H9 (cell line): ENCODE measurements at regions not wholly inside any gene's neighbourhood (a gene's known extent, or its start where the extent isn't known, plus 50 kb on each side); places are given as distances from the start of the nearest gene placed in this dataset.

Source experiments
- DNase-seq: peaks from one replicate; pipeline ENCODE4 v3.0.0-alpha.2; 2017
- H2AFZ ChIP-seq: one replicate; pipeline ENCODE4 v1.6.1; 2013; ENCODE audit warnings: mild to moderate bottlenecking, low read length, control low read depth, moderate library complexity
- H2AK5ac ChIP-seq: 2 replicates; pipeline ENCODE4 v1.6.1; 2013; ENCODE audit warnings: low read length, control low read depth, mixed read lengths; ENCODE audit not compliant: insufficient read length
- H2BK120ac ChIP-seq: one replicate; pipeline ENCODE4 v1.6.1; 2013; ENCODE audit warnings: low read depth, mild to moderate bottlenecking, low read length, control low read depth, inconsistent platforms; ENCODE audit not compliant: poor library complexity, severe bottlenecking
- H2BK12ac ChIP-seq: 2 replicates; pipeline ENCODE4 v1.6.1; 2013; ENCODE audit warnings: low read length, control low read depth, mixed read lengths, low read depth; ENCODE audit not compliant: insufficient read length
- H2BK15ac ChIP-seq: 2 replicates; pipeline ENCODE4 v1.6.1; 2013; ENCODE audit warnings: low read depth, low read length, control low read depth
- H2BK20ac ChIP-seq: one replicate; pipeline ENCODE4 v1.6.1; 2013; ENCODE audit warnings: low read depth, mild to moderate bottlenecking, low read length, control low read depth, inconsistent platforms; ENCODE audit not compliant: poor library complexity, severe bottlenecking
- H2BK5ac ChIP-seq: 2 replicates; pipeline ENCODE4 v1.6.1; 2013; ENCODE audit warnings: low read length, control low read depth, mixed read lengths; ENCODE audit not compliant: insufficient read length
- H3K14ac ChIP-seq: 2 replicates; pipeline ENCODE4 v1.6.1; 2013; ENCODE audit warnings: low read length, control low read depth; ENCODE audit not compliant: insufficient read depth
- H3K18ac ChIP-seq: 2 replicates; pipeline ENCODE4 v1.6.1; 2013; ENCODE audit warnings: low read depth, mild to moderate bottlenecking, mixed read lengths, low read length, control low read depth; ENCODE audit not compliant: insufficient read length
- H3K23ac ChIP-seq: 2 replicates; pipeline ENCODE4 v1.6.1; 2013; ENCODE audit warnings: low read length, control low read depth, mixed read lengths, low read depth; ENCODE audit not compliant: insufficient read length
- H3K23me2 ChIP-seq: 2 replicates; pipeline ENCODE4 v1.6.1; 2013; ENCODE audit warnings: low read depth, mild to moderate bottlenecking, mixed read lengths, low read length, control low read depth; ENCODE audit not compliant: insufficient read length, poor library complexity, severe bottlenecking
- H3K27ac ChIP-seq: 2 replicates; pipeline ENCODE4 v1.5.1; 2013; ENCODE audit warnings: low read length, control low read depth, mixed read lengths, low read depth; ENCODE audit not compliant: insufficient read length
- H3K27me3 ChIP-seq: 2 replicates; pipeline ENCODE4 v1.6.1; 2013; ENCODE audit warnings: low read length, control low read depth, inconsistent platforms; ENCODE audit not compliant: insufficient read depth
- H3K4ac ChIP-seq: 2 replicates; pipeline ENCODE4 v1.6.1; 2013; ENCODE audit warnings: low read depth, mild to moderate bottlenecking, control low read depth, inconsistent platforms, low read length, moderate library complexity
- H3K4me1 ChIP-seq: 2 replicates; pipeline ENCODE4 v1.6.1; 2013; ENCODE audit warnings: low read length, control low read depth, inconsistent platforms; ENCODE audit not compliant: insufficient read depth
- H3K4me2 ChIP-seq: 2 replicates; pipeline ENCODE4 v1.6.1; 2013; ENCODE audit warnings: low read length, control low read depth, mixed read lengths; ENCODE audit not compliant: insufficient read length, insufficient read depth
- H3K56ac ChIP-seq: 2 replicates; pipeline ENCODE4 v1.6.1; 2013; ENCODE audit warnings: low read depth, mild to moderate bottlenecking, mixed read lengths, low read length, control low read depth; ENCODE audit not compliant: insufficient read length
- H3K79me1 ChIP-seq: 2 replicates; pipeline ENCODE4 v1.6.1; 2013; ENCODE audit warnings: low read depth, mild to moderate bottlenecking, moderate library complexity, low read length, control low read depth, inconsistent platforms; ENCODE audit not compliant: insufficient read depth, poor library complexity, severe bottlenecking
- H3K79me2 ChIP-seq: 2 replicates; pipeline ENCODE4 v1.6.1; 2013; ENCODE audit warnings: low read length, control low read depth, inconsistent platforms; ENCODE audit not compliant: insufficient read depth
- H3K9ac ChIP-seq: 2 replicates; pipeline ENCODE4 v1.6.1; 2013; ENCODE audit warnings: low read length, control low read depth, mixed read lengths; ENCODE audit not compliant: insufficient read length; ENCODE audit errors: extremely low read depth
- H3K9me3 ChIP-seq: one replicate; pipeline ENCODE4 v1.6.1; 2013; ENCODE audit warnings: low read depth, low read length, inconsistent platforms; ENCODE audit not compliant: control insufficient read depth
- H3T11ph ChIP-seq: one replicate; pipeline ENCODE4 v1.6.1; 2013; ENCODE audit warnings: mild to moderate bottlenecking, low read length, control low read depth, inconsistent platforms
- H4K20me1 ChIP-seq: one replicate; pipeline ENCODE4 v1.6.1; 2013; ENCODE audit not compliant: control insufficient read depth, insufficient read length, insufficient read depth
- H4K5ac ChIP-seq: 2 replicates; pipeline ENCODE4 v1.6.1; 2013; ENCODE audit warnings: low read depth, mild to moderate bottlenecking, mixed read lengths, low read length, control low read depth; ENCODE audit not compliant: insufficient read length
- H4K8ac ChIP-seq: replicated peaks from 2 replicates; pipeline ENCODE4 v1.6.1; 2013; ENCODE audit warnings: low read length, control low read depth, mixed read lengths, low read depth; ENCODE audit not compliant: insufficient read length
- H4K91ac ChIP-seq: 2 replicates; pipeline ENCODE4 v1.6.1; 2013; ENCODE audit warnings: low read depth, mild to moderate bottlenecking, moderate library complexity, mixed read lengths, low read length, control low read depth; ENCODE audit not compliant: insufficient read length
- H3K27ac Mint-ChIP-seq, 3 experiments: 2 replicates in 2 of 3; 3 replicates in 1 of 3; pipeline ENCODE4 v1.8.0; 2020 to 2021; ENCODE audit warnings: mixed read lengths in 3 of 3, mild to moderate bottlenecking in 1 of 3, moderate library complexity in 1 of 3
- H3K27me3 Mint-ChIP-seq: 2 replicates; pipeline ENCODE4 v1.8.0; 2021; ENCODE audit warnings: low read depth, mild to moderate bottlenecking, moderate library complexity, mixed read lengths
- H3K36me3 Mint-ChIP-seq, 3 experiments: 2 replicates in 2 of 3; 3 replicates in 1 of 3; pipeline ENCODE4 v1.8.0; 2020 to 2021; ENCODE audit warnings: low read depth in 3 of 3, mixed read lengths in 3 of 3; ENCODE audit not compliant: insufficient read depth in 1 of 3
- H3K4me1 Mint-ChIP-seq, 2 experiments: 2 replicates each; pipeline ENCODE4 v1.8.0; 2020; ENCODE audit warnings: mixed read lengths in 2 of 2
- H3K4me3 Mint-ChIP-seq, 2 experiments: 2 replicates in 1 of 2; 3 replicates in 1 of 2; pipeline ENCODE4 v1.8.0; 2020 to 2021; ENCODE audit warnings: mild to moderate bottlenecking in 2 of 2, mixed read lengths in 2 of 2, moderate library complexity in 1 of 2
- H3K9me3 Mint-ChIP-seq, 2 experiments: 2 replicates in 1 of 2; 3 replicates in 1 of 2; pipeline ENCODE4 v1.8.0; 2020; ENCODE audit warnings: mild to moderate bottlenecking in 2 of 2, mixed read lengths in 2 of 2, moderate library complexity in 1 of 2
- CTCF ChIP-seq: fragments of 200-600 bp; sonication (generic); conservative IDR thresholded peaks from 3 replicates; pipeline ENCODE4 v1.8.0; 2021; ENCODE audit warnings: antibody characterized with exemption, mild to moderate bottlenecking
- WGBS: extraction: QIAGEN DNeasy Blood & Tissue Kit; methylation state at CpG from one replicate; pipeline ENCODE4 v1.1.7; 2013; ENCODE audit warnings: missing lambda C conversion rate, low lambda C conversion rate, mixed read lengths; ENCODE audit not compliant: insufficient read length; ENCODE audit errors: extremely low coverage; 5-methylcytosine and 5-hydroxymethylcytosine counted together

GRCh38 chr7:91645542-91645941, 235.0 kb downstream of the MTERF1 start:
- Histone ChIP-seq H3K27me3 (no peaks in the 10 kb centered on the region), H2BK5ac (no peak overlapping the region), H2BK12ac (no peak overlapping the region), H3K4me2 (no peak overlapping the region), H2AFZ (no peak overlapping the region), H2AK5ac (no peak overlapping the region), H3K9ac (no peak overlapping the region), H3K18ac (no peak overlapping the region), H3K23ac (no peak overlapping the region), H3K4ac (no peak overlapping the region), H4K8ac (no peak overlapping the region), H4K20me1 (no peaks in the 10 kb centered on the region), H3K23me2 (no peaks in the 10 kb centered on the region), H4K5ac (no peak overlapping the region), H3K9me3 (no peaks in the 10 kb centered on the region), H3K56ac (no peak overlapping the region), H3K14ac (no peak overlapping the region), H3K79me1 (no peaks in the 10 kb centered on the region), H2BK15ac (no peak overlapping the region), H3T11ph (no peak overlapping the region), H2BK20ac (no peak overlapping the region), H3K79me2 (no peaks in the 10 kb centered on the region), H4K91ac (no peak overlapping the region), H3K27ac (no peak overlapping the region), H2BK120ac (no peak overlapping the region), H3K4me1 (no peaks in the 10 kb centered on the region)
- H3K9me3 Mint-ChIP-seq: no peaks in the 10 kb centered on the region; a peak in 2 of 5 replicates
- peaks cover 9% of the 10 kb centered on the region for H3K27me3 Mint-ChIP-seq
- H3K27ac Mint-ChIP-seq: no peak overlapping the region
- no peak for DNase-seq
- no CpG with 5 or more reads among the region's 1 CpG for WGBS
- H3K36me3 Mint-ChIP-seq: no peaks in the 10 kb centered on the region
- H3K4me3 Mint-ChIP-seq: no peak overlapping the region
- no peak for TF ChIP-seq CTCF
- no peaks in the 10 kb centered on the region for H3K4me1 Mint-ChIP-seq
